CD4-positive, alpha-beta T cell treated with Interleukin-10 for 1 hour (primary cell): ENCODE measurements at regions not wholly inside any gene's neighbourhood (a gene's known extent, or its start where the extent isn't known, plus 50 kb on each side); places are given as distances from the start of the nearest gene placed in this dataset.

Experiments used
- DNase-seq: peaks from one replicate; pipeline ENCODE4 v3.0.0-alpha.2; 2020

GRCh38 chr1:195158091-195158490, 1450.1 kb downstream of the KCNT2 start:
- no peak for DNase-seq

DNA sequence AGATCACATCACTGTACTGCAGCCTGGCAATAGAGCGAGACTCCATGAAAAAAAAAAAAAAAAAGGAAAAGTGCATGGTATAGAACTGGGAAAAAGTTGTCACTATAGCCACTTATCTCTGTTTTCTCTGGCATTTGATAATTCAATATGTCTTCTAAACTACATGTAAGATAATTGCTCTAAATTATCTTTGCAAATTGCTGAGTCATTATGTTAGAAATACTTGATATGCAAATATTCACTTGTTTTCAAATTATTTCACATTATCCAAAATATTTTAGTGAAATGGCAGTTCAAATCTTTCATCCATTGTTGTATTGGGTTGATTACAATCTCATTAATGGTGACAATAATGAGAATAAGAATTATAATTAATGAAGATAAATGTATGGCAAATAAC, 1455.1 kb downstream of the KCNT2 start:
- DNase-seq: no peak

- no peak for DNase-seq
Measured at GRCh38 chr1:195150768-195151167, 1457.5 kb downstream of the KCNT2 start.

DNA sequence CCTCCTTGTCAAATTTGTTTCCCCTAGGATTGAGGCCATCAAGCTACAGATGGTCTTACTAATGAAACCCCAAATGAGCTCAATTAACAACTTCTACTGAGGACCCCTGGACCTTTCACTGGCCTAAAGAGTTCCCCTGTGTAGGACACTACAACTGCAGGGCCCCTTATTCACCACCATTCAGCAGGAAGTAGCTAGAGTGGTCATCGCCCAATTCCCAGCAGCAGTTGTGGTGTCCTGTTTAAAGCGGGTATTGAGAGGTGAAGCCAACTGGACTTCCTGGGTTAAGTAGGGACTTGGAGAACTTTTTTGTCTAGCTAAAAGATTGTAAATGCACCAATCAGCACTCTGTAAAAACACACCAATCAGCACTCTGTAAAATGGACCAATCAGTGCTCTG, 1466.9 kb downstream of the KCNT2 start:
- DNase-seq: no peak

DNA sequence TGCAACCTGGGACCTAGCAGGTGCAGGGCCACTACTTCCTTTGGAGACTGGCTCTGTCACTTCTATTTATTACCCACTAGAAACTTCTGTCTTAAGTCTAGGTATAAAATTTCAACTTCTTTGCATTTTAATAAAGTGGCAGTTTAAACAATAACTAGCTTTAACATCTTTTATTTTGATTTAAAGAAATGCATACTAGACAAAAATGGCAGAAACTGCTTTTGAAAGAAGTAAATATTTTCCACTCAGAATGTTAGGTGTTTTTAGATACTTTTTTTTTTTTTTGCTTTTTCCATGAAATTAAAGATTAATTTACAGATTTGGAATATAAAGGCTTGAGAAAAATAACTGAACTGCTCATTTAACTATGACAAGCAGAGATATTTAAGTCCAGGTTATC, 1477.6 kb downstream of the KCNT2 start:
- no peak for DNase-seq

DNA sequence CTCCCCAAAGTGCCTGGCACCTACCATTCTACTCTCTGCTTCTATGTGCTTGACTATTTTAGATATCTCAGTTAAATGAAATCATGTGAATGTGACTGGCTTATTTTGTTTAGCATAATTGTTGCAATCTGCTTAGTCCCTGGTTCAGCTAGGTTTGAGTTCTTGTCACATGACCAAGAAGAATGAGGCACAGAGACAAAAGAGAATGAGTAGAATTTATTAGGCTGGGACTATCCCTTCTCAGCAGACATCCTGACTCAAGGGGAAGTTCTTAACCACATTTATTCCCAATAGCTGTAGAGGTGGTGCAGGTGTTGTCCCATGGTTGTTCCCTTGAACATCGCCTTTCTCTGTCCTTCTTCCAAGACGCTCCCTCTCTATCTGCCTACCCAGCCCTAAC, 1485.7 kb downstream of the KCNT2 start:
- no peak for DNase-seq

GRCh38 chr1:195113471-195113870, 1494.8 kb downstream of the KCNT2 start:
- DNase-seq: no peak

GRCh38 chr1:195105773-195106172, 1502.5 kb downstream of the KCNT2 start:
- DNase-seq: no peak

DNA sequence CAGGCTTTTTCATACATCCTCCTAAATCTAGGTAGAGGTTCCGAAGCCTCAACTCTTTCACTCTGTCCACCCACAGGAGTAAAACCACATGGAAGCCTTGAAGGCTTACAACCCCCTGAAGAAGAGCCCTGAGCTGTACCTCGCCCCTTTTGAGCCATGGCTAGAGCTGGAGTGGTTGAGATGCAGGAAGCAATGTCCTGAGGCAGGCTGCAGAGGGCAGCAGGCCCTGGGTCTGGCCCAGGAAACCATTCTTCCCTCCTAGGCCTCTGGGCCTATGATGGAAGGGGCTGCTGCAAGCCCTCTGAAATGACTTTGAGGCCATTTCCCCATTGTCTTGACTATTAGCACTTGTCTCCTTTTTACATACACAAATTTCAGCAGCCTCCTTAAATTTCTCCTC, 1503.0 kb downstream of the KCNT2 start:
- DNase-seq: no peak

- DNase-seq: no peak
Measured at GRCh38 chr1:195097316-195097715, 1510.9 kb downstream of the KCNT2 start.

DNA sequence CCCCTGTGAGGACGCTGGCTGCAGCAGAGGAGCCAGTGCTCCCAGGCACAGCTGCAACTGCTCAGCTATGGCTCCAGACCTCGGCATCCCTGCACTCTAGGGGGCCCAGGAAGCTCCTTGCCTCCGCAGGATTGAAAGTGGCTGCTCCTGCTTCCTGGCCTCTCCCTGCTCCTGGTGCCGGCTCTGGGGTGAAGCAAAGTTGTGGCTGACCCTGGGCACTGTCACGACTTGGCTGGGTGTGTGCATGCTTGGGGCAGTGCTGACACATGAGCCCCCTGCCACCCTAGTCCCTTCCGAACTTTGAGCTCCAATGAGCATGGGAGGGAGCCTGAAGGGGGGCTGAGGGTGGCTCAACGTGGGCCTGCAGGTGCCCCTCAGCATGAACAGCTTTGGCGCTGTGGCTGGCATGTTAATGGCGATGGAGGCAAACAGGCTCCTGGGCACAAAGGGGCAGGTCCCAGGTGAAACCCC, 1512.2 kb downstream of the KCNT2 start:
- DNase-seq: no peak

GRCh38 chr1:195085196-195085595, 1523.0 kb downstream of the KCNT2 start:
- no peak for DNase-seq

- DNase-seq: no peak
Measured at GRCh38 chr1:195082183-195082582, 1526.1 kb downstream of the KCNT2 start.

GRCh38 chr1:195076682-195077081, 1531.6 kb downstream of the KCNT2 start:
- no peak for DNase-seq

DNA sequence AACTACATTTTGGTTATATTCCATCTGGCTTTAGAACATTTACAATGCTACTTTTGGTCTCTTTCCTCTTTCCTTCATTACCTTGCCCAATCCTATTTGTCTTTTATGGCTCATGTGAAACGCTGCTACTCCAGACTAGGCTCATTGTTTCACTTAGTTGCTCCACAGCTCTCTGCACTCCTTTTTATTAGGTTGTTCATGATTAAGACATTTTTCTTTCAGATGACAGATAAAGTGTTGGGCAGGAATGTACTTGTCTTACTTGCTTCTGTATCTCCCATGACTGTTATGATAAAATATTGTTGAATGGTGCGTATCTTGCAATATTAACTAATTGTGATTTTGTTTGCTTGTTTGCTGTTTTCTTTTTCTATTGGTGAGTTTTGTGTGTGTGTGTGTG, 1532.3 kb downstream of the KCNT2 start:
- DNase-seq: no peak

DNA sequence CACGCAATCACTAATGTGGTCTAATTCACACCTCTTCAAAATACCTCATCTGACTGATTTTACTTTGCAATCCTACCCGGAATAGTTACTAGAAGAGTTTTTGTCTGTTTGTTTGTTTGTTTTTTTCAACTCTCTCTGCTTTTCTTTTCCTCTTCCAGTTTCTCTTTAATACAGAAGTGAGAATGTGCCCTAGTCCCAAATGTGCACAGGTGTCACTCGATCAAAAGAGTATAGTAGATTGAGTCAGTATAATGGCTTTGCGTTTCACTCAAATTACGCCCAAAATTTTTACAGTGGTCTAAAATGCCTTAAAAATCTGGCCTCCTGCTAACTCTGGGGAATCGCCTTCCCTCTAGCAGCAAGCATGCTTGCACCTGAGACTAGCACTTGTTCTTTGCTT, 1536.8 kb downstream of the KCNT2 start:
- DNase-seq: no peak

DNA sequence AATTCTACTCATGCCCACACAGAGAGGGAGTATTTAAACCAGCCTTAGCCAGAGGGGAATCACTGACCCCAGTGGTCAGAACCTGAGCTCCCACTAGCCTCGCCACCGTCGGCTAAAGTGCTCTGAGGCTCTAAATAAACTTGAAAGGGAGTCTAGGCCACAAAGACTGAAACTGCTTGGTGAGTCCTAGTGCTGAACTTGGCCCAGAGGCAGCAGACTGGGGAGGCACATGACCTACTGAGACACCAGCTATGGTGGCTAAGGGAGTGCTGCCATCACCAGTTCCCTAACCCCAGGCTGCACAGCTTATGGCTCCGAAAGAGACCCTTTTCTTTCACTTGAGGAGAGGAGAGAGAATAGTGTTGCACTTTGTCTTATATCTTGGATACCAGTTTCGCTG, 1542.8 kb downstream of the KCNT2 start:
- DNase-seq: no peak

GRCh38 chr1:195064358-195064757, 1543.9 kb downstream of the KCNT2 start:
- no peak for DNase-seq

- DNase-seq: no peak
Measured at GRCh38 chr1:195054217-195054687, 1554.0 kb downstream of the KCNT2 start.

DNA sequence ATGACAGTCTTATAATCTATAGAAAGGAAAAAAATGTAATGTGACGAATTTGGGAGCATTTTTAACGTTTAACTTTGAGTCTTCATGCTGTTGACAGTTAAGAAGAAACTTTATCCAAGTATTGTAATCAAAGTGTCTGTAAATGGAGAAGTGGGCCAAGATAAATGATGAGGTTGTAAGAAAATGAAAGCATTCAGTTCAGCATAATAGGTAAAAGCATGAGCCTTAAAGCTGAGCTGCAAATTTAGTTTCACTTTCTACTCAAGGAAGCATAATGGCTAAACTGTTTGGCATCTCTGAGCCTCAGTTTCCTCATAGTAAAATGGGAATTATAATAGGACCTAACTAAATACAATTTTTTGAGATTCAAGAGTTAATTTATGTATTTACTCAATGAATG, 1554.8 kb downstream of the KCNT2 start:
- no peak for DNase-seq

DNA sequence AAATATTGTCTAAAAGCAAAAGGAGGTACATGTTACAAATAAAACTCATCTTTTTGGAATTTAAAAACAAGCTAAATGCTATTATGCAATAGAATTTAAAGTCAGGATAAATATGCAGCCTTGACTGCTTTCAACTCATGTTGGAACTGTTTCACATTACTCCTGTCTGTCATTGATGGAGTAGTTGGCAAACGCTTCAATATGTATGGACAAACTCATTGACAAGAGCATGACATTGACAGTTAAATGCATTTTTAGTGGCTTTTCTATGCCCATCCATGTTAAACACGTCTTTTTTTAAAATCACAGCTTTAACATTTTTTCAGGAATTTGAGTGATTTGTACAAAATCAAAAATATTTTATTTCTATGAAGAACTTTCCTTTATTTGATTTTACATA, 1560.5 kb downstream of the KCNT2 start:
- no peak for DNase-seq

- no peak for DNase-seq
Measured at GRCh38 chr1:195045072-195045471, 1563.2 kb downstream of the KCNT2 start.

GRCh38 chr1:195030793-195031192, 1577.4 kb downstream of the KCNT2 start:
- no peak for DNase-seq

- DNase-seq: no peak
Measured at GRCh38 chr1:195026792-195027191, 1581.4 kb downstream of the KCNT2 start.

DNA sequence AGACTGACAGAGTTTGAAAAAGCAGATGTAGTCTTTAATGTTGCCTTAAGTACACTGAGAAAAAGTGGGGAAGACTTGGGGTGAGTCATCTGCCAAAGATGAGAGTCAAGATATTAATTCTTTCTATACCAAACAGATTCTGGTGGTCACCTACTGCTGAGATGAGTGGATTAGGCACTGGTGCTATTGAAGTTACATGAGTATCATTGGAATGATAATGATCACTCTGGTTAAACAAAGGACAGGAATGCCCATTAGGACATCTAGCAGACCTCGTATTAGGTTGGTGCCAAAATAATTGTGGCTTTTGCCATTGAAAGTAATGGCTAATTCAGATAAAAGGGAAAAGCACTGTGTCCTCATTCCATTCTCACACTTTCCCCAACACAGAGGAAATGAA, 1588.9 kb downstream of the KCNT2 start:
- no peak for DNase-seq

- DNase-seq: no peak
Measured at GRCh38 chr1:195012995-195013394, 1595.2 kb downstream of the KCNT2 start.
